Memory B cell (primary cell): ENCODE measurements at regions not wholly inside any gene's neighbourhood (a gene's known extent, or its start where the extent isn't known, plus 50 kb on each side); places are given as distances from the start of the nearest gene placed in this dataset.

Source experiments
- ATAC-seq: fragments of 150-1000 bp; cut with Tn5 transposase; 2 replicates; pipeline ENCODE4 v1.10.0; 2021; ENCODE audit warnings: low read depth, mild to moderate bottlenecking, moderate library complexity
- DNase-seq, 2 donors: peaks; one replicate each; pipeline ENCODE4 v3.0.0; 2022; ENCODE audit warnings: low spot score in 2 of 2
- H3K27ac Mint-ChIP-seq: one replicate; pipeline ENCODE4 v1.8.0; 2022; ENCODE audit warnings: mild to moderate bottlenecking, moderate library complexity, mixed read lengths
- H3K27me3 Mint-ChIP-seq: one replicate; pipeline ENCODE4 v1.8.0; 2022; ENCODE audit warnings: mixed read lengths
- H3K36me3 Mint-ChIP-seq: one replicate; pipeline ENCODE4 v1.8.0; 2022; ENCODE audit warnings: mild to moderate bottlenecking, mixed read lengths
- H3K4me1 Mint-ChIP-seq: one replicate; pipeline ENCODE4 v1.8.0; 2022; ENCODE audit warnings: mixed read lengths
- H3K4me3 Mint-ChIP-seq: one replicate; pipeline ENCODE4 v1.8.0; 2022; ENCODE audit warnings: mild to moderate bottlenecking, moderate library complexity, mixed read lengths
- H3K9me3 Mint-ChIP-seq: one replicate; pipeline ENCODE4 v1.8.0; 2022; ENCODE audit warnings: mixed read lengths

GRCh38 chr15:87727073-87727472 is 529.5 kb downstream of the NTRK3 start:
- Mint-ChIP-seq H3K36me3 (no peaks in the 10 kb centered on the region), H3K4me3 (no peak overlapping the region), H3K9me3 (peaks cover 2% of the 10 kb centered on the region)

GRCh38 chr15:87724330-87724729 is 532.2 kb downstream of the NTRK3 start:
- no peak for ATAC-seq
- Mint-ChIP-seq H3K27ac (no peak overlapping the region), H3K36me3 (no peaks in the 10 kb centered on the region), H3K27me3 (no peaks in the 10 kb centered on the region), H3K9me3 (no peaks in the 10 kb centered on the region), H3K4me3 (no peak overlapping the region), H3K4me1 (no peaks in the 10 kb centered on the region)
- no peak for DNase-seq

More at GRCh38 chr15:87727073-87727472, 529.5 kb downstream of the NTRK3 start:
- H3K27ac Mint-ChIP-seq = no peak overlapping the region
- no peak for ATAC-seq
- no peaks in the 10 kb centered on the region for H3K27me3 Mint-ChIP-seq
- DNase-seq = no peak
- no peaks in the 10 kb centered on the region for H3K4me1 Mint-ChIP-seq

GRCh38 chr15:87722941-87723691 is 533.4 kb downstream of the NTRK3 start:
- no peak for ATAC-seq

GRCh38 chr15:87720235-87720634 is 536.3 kb downstream of the NTRK3 start:
- H3K9me3 Mint-ChIP-seq = no peaks in the 10 kb centered on the region
- no peaks in the 10 kb centered on the region for H3K36me3 Mint-ChIP-seq
- no peak overlapping the region for H3K4me3 Mint-ChIP-seq
- DNase-seq (no peak), ATAC-seq (no peak)
- no peak overlapping the region for H3K27ac Mint-ChIP-seq
- no peaks in the 10 kb centered on the region for H3K27me3 Mint-ChIP-seq
- H3K4me1 Mint-ChIP-seq = no peaks in the 10 kb centered on the region

More at GRCh38 chr15:87722941-87723691, 533.4 kb downstream of the NTRK3 start:
- Mint-ChIP-seq H3K4me1 (no peaks in the 10 kb centered on the region), H3K9me3 (no peaks in the 10 kb centered on the region), H3K36me3 (no peaks in the 10 kb centered on the region), H3K27ac (no peak overlapping the region), H3K4me3 (no peak overlapping the region), H3K27me3 (no peaks in the 10 kb centered on the region)
- no peak for DNase-seq

GRCh38 chr15:87716422-87716821 is 540.1 kb downstream of the NTRK3 start:
- ATAC-seq = no peak
- Mint-ChIP-seq H3K9me3 (no peaks in the 10 kb centered on the region), H3K4me3 (no peak overlapping the region)

GRCh38 chr15:87715252-87715651 is 541.3 kb downstream of the NTRK3 start:
- Mint-ChIP-seq H3K9me3 (no peaks in the 10 kb centered on the region), H3K4me3 (no peak overlapping the region), H3K27ac (no peak overlapping the region), H3K4me1 (no peaks in the 10 kb centered on the region), H3K36me3 (no peaks in the 10 kb centered on the region), H3K27me3 (no peaks in the 10 kb centered on the region)
- no peak for DNase-seq
- no peak for ATAC-seq

More at GRCh38 chr15:87716422-87716821, 540.1 kb downstream of the NTRK3 start:
- Mint-ChIP-seq H3K4me1 (no peaks in the 10 kb centered on the region), H3K36me3 (no peaks in the 10 kb centered on the region), H3K27me3 (no peaks in the 10 kb centered on the region), H3K27ac (no peak overlapping the region)
- no peak for DNase-seq

GRCh38 chr15:87713475-87713879 is 543.1 kb downstream of the NTRK3 start:
- no peaks in the 10 kb centered on the region for H3K4me1 Mint-ChIP-seq
- no peak overlapping the region for H3K4me3 Mint-ChIP-seq
- no peak for ATAC-seq
- DNase-seq = no peak
- no peak overlapping the region for H3K27ac Mint-ChIP-seq
- H3K36me3 Mint-ChIP-seq = no peaks in the 10 kb centered on the region
- no peaks in the 10 kb centered on the region for H3K27me3 Mint-ChIP-seq
- no peaks in the 10 kb centered on the region for H3K9me3 Mint-ChIP-seq

GRCh38 chr15:87712211-87712610 is 544.3 kb downstream of the NTRK3 start:
- ATAC-seq (no peak), DNase-seq (no peak)
- Mint-ChIP-seq H3K27me3 (no peaks in the 10 kb centered on the region), H3K4me3 (no peak overlapping the region), H3K9me3 (no peaks in the 10 kb centered on the region), H3K4me1 (no peaks in the 10 kb centered on the region), H3K27ac (no peak overlapping the region), H3K36me3 (no peaks in the 10 kb centered on the region)

- Mint-ChIP-seq H3K27me3 (no peaks in the 10 kb centered on the region), H3K4me1 (no peaks in the 10 kb centered on the region), H3K4me3 (no peak overlapping the region), H3K27ac (no peak overlapping the region), H3K9me3 (no peaks in the 10 kb centered on the region), H3K36me3 (no peaks in the 10 kb centered on the region)
- ATAC-seq = no peak
- DNase-seq = no peak
These were observed 545.5 kb downstream of the NTRK3 start for GRCh38 chr15:87711026-87711425.

- no peaks in the 10 kb centered on the region for H3K27me3 Mint-ChIP-seq
- H3K4me1 Mint-ChIP-seq = no peaks in the 10 kb centered on the region
- H3K4me3 Mint-ChIP-seq = no peak overlapping the region
- ATAC-seq (no peak), DNase-seq (no peak)
- no peaks in the 10 kb centered on the region for H3K36me3 Mint-ChIP-seq
- H3K9me3 Mint-ChIP-seq = no peaks in the 10 kb centered on the region
- H3K27ac Mint-ChIP-seq = no peak overlapping the region
These were observed 546.1 kb downstream of the NTRK3 start for GRCh38 chr15:87710406-87710805.

GRCh38 chr15:87707566-87708130 is 548.9 kb downstream of the NTRK3 start:
- no peaks in the 10 kb centered on the region for H3K4me1 Mint-ChIP-seq

GRCh38 chr15:87707071-87707470 is 549.5 kb downstream of the NTRK3 start:
- Mint-ChIP-seq H3K36me3 (no peaks in the 10 kb centered on the region), H3K9me3 (peaks cover 6% of the 10 kb centered on the region), H3K27me3 (peaks cover 3% of the 10 kb centered on the region), H3K4me1 (no peaks in the 10 kb centered on the region), H3K4me3 (no peak overlapping the region), H3K27ac (no peak overlapping the region)
- ATAC-seq (no peak), DNase-seq (no peak)

More at GRCh38 chr15:87707566-87708130, 548.9 kb downstream of the NTRK3 start:
- no peak for DNase-seq
- H3K4me3 Mint-ChIP-seq = no peak overlapping the region
- H3K9me3 Mint-ChIP-seq = peaks cover 6% of the 10 kb centered on the region
- peaks cover 3% of the 10 kb centered on the region for H3K27me3 Mint-ChIP-seq
- ATAC-seq = no peak
- no peak overlapping the region for H3K27ac Mint-ChIP-seq
- no peaks in the 10 kb centered on the region for H3K36me3 Mint-ChIP-seq

GRCh38 chr15:87706001-87706400 is 550.5 kb downstream of the NTRK3 start:
- no peak for DNase-seq
- Mint-ChIP-seq H3K4me3 (no peak overlapping the region), H3K27ac (no peak overlapping the region), H3K27me3 (peaks cover 3% of the 10 kb centered on the region), H3K4me1 (no peaks in the 10 kb centered on the region), H3K36me3 (no peaks in the 10 kb centered on the region), H3K9me3 (peaks cover 6% of the 10 kb centered on the region)
- no peak for ATAC-seq

- Mint-ChIP-seq H3K27me3 (peaks cover 3% of the 10 kb centered on the region), H3K4me3 (no peak overlapping the region), H3K27ac (no peak overlapping the region), H3K4me1 (no peaks in the 10 kb centered on the region), H3K36me3 (no peaks in the 10 kb centered on the region), H3K9me3 (peaks cover 6% of the 10 kb centered on the region)
- DNase-seq (no peak), ATAC-seq (no peak)
These were observed 552.3 kb downstream of the NTRK3 start for GRCh38 chr15:87704276-87704675.
